ENCODE measurements at regions not wholly inside any gene's neighbourhood (a gene's known extent, or its start where the extent isn't known, plus 50 kb on each side); places are given as distances from the start of the nearest gene placed in this dataset.

DNA sequence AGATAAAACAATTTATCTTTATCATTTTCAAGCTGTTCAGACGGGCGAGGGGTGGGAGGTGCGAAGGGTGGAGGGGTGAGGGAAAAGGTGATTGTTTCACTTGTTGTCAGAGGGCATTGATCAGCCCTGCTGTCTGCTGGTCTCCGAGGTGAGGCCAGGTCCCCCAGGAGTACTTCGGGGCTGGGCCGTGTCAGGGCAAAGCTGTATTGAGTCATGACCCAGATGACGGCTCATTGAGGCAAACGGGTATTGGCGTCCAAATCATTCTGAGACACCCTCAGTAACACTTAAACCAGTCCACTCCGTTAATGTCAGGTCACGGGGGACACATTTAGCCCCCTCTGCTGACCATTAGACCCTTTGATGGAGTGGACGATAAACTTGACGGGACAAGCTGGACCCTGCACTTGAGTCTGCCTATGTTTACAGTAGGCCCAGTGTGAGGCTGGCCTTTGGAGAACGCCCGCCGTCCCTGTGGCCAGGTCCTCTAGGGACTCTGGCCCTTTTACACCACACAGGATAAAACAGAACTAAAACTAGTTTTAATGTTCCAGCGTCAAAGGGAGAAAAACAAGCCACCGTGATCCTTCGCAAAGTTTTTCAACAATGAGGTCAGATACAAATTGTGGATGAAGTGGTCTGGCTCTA lies 502.2 kb upstream of the ZFHX3 start:
- TF ChIP-seq, protein P1, sequence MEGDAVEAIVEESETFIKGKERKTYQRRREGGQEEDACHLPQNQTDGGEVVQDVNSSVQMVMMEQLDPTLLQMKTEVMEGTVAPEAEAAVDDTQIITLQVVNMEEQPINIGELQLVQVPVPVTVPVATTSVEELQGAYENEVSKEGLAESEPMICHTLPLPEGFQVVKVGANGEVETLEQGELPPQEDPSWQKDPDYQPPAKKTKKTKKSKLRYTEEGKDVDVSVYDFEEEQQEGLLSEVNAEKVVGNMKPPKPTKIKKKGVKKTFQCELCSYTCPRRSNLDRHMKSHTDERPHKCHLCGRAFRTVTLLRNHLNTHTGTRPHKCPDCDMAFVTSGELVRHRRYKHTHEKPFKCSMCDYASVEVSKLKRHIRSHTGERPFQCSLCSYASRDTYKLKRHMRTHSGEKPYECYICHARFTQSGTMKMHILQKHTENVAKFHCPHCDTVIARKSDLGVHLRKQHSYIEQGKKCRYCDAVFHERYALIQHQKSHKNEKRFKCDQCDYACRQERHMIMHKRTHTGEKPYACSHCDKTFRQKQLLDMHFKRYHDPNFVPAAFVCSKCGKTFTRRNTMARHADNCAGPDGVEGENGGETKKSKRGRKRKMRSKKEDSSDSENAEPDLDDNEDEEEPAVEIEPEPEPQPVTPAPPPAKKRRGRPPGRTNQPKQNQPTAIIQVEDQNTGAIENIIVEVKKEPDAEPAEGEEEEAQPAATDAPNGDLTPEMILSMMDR (IDR thresholded peaks at IDR 0.05) = no peak
- TF ChIP-seq POLR2A (IDR thresholded peaks at IDR 0.05) = no peak
- TF ChIP-seq POLR2AphosphoS5 (IDR thresholded peaks at IDR 0.05; ENCODE audit: insufficient read depth in 1 of 2, low read depth in 1 of 2) = no peak

Measured in vagina (tissue), 2 donors.